WTC11 (cell line): ENCODE measurements at regions not wholly inside any gene's neighbourhood (a gene's known extent, or its start where the extent isn't known, plus 50 kb on each side); places are given as distances from the start of the nearest gene placed in this dataset.

Experiments used
- CTCF ChIP-seq: fragments of 200-600 bp; IDR thresholded peaks from 2 replicates; pipeline ENCODE4 v1.8.0; 2022; ENCODE audit warnings: antibody characterized with exemption
- TF ChIP-seq, protein P1 (sequence below): sonication (generic); formaldehyde crosslinking; IDR thresholded peaks from 2 replicates; pipeline ENCODE4 v1.8.1; 2023; ENCODE audit warnings: mild to moderate bottlenecking, missing genetic modification reagents, moderate library complexity

DNA sequence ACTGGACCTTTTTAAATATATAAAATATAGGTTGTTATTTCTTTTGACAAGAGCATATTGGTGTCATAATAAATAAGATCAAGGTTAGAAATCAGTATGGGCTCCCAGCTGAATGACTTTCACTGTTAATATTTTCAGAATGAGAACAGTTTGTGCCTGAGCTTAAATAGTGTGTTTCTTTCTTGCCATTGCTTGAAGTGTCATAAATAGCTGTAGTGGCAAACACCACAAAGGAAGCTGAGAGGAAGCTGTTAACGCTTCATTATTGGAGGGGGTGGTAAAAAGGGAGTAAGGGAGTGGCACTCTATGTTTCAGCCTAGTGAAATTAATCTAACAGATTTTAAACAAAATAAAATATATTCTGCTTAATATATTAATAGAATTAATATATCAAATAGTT is 1089.8 kb upstream of the NCAM2 start:
- no peak for TF ChIP-seq CTCF
- TF ChIP-seq, protein P1, sequence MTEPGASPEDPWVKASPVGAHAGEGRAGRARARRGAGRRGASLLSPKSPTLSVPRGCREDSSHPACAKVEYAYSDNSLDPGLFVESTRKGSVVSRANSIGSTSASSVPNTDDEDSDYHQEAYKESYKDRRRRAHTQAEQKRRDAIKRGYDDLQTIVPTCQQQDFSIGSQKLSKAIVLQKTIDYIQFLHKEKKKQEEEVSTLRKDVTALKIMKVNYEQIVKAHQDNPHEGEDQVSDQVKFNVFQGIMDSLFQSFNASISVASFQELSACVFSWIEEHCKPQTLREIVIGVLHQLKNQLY (CRISPR knock-in tag), result no peak
